ENCODE measurements at regions not wholly inside any gene's neighbourhood (a gene's known extent, or its start where the extent isn't known, plus 50 kb on each side); places are given as distances from the start of the nearest gene placed in this dataset.
"Not testable (repeated sequence)": the region's sequence is repeated elsewhere in the genome, so short reads cannot be mapped to it uniquely, and the experiment has no call there.

DNA sequence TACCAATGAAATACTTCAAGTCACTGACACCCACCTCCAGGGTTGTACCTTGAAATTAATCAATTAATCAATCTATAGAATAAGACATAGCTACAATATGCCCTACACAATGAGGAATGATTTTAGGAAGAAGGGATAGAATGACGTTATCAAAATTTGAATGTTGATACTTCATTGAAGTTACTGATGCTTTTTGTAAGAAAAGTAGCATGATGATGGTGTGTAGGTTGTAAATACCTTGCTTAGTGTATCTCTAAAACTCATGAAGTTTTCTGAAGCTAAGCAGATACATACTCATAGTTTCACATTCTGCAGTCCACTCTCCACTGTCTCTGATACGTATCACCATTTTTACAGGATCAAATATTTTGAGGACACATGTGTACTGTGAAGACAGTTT is 670.4 kb upstream of the GOT2 start:
- DNase-seq (ENCODE audit: low spot score) = no peak

DNA sequence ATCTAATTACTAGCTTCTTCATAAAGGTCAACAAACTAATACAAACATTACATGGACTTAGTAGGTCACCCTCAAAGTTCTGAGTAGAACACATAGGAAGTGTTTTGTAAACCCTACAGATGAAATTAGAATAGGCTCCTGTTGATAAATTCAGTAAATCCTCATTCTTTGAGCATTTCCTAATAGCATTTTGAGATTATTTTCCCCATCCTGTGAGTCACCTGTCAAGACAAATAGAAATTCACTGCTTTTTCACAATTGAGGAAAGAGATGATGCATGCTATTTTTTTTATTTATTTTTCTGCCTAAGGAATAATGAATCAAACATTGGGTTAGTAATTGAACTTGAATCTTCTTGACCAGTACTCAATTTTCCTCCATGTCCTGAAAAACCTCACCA is 666.7 kb upstream of the GOT2 start:
- no peak for DNase-seq (ENCODE audit: low spot score)

DNA sequence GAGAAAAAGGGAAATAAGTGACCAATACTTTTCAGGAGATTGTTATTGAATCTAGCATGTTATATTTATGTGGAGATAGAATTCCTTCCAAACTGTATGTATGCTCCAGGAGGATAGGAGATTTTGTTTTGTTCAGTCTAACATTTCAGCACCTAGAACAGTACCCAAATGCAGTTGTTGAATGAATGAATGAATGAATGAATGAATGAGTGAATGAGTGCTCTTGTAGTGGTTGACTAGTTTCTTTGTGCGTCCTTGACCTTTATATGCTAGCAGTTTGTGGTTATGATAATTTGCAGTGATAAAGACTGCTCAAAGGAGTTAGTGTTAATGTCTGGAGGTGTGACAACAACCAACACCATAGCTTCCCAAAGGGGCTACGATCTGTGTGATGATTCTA is 663.5 kb upstream of the GOT2 start:
- DNase-seq (ENCODE audit: low spot score) = no peak

DNA sequence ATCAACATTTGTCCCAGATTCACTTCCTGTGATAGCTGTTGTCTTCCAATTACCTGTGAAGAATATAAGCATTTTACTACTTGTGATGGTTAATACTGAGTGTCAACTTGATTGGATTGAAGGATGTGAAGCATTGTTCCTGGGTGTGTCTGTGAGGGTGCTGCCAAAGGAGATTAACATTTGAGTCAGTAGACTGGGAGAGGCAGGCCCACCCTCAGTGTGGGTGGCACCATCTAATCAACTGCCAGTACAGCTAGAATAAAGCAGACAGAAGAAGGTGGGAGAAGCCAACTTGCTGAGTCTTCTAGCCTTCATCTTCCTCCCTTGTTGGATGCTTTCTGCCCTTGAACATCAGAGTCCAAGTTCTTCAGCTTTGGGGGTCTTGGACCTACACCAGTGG is 660.4 kb upstream of the GOT2 start:
- no peak for DNase-seq (ENCODE audit: low spot score)

DNA sequence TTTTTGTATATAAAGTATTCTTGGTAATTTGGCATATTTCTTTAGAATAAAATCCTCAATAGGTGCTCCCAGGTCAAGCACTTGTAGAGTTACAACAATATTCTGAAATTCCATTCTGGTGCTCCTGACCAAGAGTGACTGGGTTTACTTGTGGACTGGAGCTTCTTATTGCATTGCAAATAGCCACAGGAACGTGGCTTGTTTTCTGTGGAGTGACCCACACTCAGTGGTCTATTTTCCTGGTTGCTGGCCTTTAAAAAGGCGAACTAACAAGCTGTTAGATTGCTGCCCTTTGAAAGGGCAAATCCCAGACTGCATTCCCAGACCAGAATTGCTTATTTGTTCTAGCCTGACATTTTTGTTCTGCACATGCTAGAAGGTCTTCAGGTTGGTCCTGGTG is 658.8 kb upstream of the GOT2 start:
- DNase-seq (ENCODE audit: low spot score) = no peak

DNA sequence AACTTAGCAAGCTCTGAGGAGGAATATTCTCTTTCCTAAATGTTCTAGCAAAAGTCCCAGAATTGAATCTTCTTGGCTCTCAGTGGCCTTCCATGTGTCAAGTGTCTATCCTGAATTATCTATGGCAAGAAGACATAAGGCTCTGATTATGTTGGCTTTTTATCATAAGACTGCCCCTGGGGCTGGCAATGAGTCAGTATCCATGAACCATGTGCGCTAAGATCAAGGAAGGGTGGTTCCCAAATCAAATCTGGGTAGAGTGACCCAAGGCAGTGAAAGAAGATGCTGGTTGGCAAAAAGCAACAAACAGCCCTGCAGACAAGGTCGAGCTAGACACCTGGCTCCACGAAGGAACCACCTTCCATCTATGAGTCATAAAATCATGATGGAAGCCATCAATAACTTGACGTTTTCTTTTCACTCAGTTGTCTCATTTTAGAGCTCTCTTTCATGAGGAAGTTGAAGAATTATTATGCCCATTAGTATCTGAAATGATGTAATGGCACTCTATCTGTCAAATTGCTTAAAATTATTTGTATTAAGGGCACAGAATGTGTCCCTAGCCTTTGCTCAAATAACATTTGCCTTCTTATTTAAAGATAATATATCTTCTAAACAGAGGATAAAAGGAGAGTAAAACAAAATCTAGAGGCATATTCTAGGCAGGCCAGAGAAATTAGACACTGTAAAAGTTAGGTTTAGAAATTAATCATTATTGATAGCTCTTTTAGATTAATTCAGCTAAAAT is 657.7 kb upstream of the GOT2 start:
- DNase-seq (ENCODE audit: low spot score) = no peak

DNA sequence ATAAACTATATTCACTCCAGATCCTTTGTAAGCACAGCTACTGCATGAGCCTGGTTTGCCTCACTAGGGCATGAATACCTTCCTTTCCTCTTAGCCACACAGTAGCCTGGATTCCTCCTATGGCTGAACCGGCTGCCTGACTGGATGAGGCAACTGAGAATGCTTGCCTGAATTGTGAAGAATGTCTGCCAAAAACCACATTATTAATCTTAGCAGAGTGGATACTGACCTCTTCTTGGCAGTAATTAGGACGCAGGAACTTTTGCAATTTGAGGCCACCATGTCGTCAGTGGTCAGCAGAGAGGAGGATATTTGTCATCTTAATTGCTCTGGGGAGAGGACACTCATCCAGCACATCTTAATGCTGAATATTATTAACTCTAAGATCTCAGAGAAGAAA is 651.8 kb upstream of the GOT2 start:
- no peak for DNase-seq (ENCODE audit: low spot score)

DNA sequence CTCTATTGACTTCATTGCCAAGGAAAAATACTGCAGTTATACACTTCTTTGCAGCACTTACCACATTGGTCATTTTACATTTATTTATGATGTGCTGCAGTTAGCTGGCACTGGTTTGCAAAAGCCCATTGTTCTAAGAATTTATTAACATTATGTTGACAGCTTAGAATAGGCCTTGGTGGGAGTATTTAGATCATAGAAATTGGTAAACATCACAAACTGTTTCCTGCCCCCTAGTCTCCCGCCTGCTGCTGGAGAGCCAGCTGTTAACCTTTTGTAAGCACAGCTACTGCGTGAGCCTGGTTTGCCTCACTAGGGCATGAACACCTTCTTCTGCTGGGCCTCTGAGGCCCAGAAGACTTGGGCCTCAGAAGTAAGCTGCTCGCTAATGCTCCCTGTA is 651.4 kb upstream of the GOT2 start:
- DNase-seq (ENCODE audit: low spot score) = no peak

DNA sequence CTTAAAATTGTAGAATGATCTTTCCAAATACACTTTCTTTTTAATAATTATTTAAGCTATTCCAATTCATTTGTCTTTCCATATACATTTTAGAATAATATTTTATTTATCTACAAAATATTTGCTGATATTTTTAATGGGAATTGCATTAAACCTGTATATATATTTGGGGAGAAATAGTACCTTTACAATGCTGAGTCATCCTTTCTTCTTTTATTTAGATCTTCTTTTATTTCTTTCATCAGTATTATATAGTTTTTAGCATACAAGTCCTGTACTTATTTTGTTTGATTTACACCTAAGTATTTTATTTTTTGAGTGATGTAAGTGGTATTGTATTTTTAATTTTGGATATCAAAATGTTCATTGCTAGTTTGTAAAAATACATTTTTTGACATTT is 639.5 kb upstream of the GOT2 start:
- DNase-seq (ENCODE audit: low spot score) = no peak

DNA sequence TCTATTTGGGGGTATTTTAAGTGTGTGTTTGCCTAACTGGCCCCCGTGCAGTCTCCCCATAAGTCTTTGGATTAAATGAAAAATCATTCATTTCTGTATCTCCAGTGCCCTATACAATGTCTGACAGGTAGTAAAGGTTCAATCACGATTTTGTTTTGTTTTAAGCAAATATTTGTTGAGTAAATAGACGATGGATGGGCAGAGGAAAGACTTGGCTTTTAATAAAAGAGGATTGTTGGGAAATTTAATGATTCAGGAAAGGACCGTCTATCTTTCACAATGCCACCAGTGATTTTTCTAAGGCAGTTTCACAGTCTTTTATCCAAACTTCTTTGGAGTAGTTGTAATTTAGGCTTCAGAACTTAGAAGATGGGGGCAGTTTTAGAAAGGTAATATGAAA is 636.6 kb upstream of the GOT2 start:
- no peak for DNase-seq (ENCODE audit: low spot score)

DNA sequence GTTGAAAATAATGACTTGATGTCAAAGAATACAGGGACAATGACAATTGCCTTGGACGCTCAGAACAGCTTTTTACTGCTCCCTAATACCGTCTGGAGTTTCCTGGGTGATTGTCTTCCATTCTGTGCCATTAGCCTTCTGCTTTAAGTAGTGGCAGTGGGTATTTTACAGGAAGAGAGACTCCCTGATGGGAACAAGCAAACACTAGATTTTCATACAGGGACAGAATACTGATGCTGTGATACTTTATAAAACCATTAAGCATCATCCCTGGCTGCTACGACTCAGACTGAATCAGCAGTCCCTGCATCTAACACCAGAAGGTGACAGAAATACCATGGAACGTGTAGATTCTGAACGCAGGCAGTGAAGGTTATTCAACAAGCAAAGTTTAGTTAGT is 635.4 kb upstream of the GOT2 start:
- no peak for DNase-seq (ENCODE audit: low spot score)

DNA sequence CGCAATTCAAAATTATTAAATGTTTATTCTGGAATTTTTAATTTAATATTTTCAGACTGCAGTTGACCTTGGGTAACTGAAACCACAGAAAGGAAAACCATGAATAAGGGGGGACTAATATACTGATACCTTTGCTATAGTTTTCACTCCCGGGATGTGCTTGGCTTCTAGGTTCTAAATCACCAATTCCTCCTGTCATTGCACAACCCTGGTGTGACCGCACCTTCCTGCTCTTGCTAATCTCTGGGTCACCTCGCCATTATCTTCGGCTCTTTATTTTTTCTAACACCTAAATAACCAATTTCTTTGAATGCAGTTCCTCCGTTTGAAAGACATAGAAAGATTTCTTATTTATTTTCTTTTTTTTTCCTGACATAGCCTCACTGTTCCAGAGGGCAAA is 634.5 kb upstream of the GOT2 start:
- no peak for DNase-seq (ENCODE audit: low spot score)

DNA sequence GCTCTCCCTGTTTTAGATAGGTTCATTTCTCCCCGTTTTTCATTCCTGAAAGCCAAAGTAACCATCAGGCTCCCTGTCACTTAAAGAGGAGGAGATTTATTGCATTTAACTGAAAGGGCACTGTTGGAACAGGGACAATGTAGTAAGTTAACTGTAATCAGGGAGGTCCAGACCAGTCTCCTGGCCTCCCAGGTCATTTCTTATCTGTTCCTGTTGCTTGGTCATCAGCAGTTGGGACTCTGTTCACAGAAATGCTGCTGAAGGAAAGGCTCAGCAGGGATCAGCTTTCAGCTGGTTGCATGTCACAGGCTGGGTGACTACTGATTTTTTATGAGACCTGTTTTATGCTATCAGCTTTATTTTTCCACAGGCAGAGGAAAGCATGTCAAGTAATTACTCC is 622.6 kb upstream of the GOT2 start:
- no peak for DNase-seq (ENCODE audit: low spot score)

DNA sequence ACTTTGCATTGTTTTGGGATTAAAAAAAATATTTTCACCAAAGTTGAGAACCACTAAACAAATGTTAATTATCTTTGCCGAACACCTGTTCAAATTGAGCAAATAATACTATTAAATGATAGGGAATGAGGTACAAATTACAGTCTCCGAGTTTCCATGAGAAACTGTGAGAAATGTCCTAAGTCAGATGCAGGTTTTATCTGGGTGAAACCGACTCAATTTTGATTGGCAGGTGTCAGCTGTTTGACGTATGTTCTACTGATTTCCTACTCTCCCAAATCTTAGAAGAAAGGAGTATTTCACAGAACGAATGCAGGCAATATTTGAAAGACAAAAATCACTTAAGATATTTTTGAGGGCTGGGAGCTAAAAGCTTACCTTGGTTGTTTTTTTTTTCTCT is 622.0 kb upstream of the GOT2 start:
- DNase-seq (ENCODE audit: low spot score) = no peak

DNA sequence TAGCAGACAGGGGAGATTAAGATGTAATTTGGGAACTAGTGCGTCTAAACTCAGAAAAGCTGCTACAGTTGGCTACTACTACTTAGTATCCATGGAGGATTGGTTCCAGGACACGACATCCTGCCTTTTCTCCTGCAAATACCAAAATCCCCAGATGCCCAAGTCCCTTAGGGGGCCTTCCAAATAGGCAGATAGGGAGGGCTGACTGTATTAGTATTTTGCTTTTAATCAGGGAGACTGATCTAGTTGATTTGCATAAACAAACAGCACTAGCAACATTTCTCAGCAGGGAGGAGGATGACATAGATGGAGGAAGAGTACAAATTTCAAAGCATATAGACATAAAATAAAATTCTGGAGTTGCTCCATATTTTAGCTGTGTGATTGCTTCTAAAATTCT is 621.6 kb upstream of the GOT2 start:
- DNase-seq (ENCODE audit: low spot score) = no peak

DNA sequence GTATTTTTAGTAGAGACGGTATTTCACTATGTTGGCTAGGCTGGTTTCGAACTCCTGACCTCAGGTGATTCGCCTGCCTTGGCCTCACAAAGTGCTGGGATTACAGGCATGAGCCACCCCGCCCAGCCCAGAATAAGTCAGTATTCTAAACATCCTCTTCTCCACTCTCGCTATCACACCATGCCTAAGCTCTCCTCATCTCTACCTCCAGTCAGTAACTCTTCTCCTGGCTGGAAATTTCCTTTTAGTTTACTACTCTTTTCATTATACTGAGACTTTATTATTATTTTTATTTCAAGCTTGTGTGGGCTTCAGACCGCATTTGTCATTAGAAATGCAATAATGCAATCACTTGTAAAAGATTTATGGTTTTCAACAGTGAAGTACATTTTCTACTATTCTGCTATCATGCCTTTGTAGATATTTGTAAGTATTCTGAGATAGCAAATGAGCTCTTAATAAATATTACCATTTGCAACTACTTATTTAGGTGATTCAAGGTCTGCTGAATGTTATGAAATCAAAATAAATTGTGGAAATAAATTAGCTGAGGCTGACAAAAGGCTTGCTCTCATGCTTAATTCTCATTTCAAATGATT is 617.3 kb upstream of the GOT2 start:
- no peak for DNase-seq (ENCODE audit: low spot score)

DNA sequence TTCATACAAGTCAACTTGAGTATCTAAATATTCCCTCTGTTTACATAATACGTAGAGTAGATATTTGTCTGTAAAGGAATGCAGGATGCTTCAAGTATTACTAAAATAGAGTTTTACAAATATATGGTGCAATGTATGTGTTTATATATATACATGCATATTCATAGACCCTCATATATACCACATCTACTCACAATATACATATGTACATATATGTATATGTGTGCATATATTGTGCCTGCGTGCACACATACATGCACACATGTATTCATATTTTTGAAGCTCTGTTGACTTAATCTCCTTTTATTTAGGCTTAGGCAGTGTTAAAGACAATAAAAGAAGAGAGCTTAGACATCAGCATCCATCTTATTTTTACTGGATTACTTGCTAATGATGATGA is 616.6 kb upstream of the GOT2 start:
- DNase-seq (ENCODE audit: low spot score) = no peak

DNA sequence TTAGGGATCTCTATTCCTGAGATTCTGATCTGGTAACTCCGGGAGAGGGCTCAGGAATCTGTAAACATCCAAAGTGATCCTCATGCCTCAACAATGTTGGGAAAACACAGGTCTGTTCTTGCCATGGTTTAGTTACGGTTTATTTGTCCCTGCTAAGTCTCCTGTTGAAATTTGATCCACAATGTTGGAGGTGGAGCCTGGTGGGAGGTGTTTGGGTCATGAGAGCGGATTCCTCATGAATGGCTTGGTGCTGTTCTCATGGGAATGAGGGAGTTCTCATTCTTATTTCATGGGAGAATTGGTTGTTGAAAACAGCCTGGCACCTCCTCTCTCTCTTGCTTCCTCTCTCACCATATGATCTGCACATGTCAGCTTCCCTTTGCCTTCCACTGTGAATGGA is 608.6 kb upstream of the GOT2 start:
- DNase-seq (ENCODE audit: low spot score) = no peak

DNA sequence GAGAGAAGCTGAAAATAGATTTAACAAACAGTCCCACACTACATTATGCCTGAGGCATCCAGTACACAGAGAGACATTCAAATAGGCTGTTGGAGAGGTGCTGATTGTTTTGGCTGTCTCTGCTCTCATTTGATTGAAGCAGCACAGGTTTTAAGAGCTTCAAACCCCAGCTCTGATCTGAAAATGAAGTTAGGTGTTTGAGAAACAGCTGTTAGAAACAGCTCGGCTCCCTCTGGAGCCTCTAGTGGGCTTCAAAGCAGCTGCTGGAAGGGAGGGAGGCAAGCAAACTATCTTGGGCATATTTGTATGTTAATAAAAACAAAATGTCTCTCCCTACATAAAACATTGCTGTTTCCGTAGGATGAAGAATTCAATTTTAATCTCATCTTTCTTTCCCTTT is 607.3 kb upstream of the GOT2 start:
- peak; percentile 3 for DNase-seq (ENCODE audit: low spot score)

DNA sequence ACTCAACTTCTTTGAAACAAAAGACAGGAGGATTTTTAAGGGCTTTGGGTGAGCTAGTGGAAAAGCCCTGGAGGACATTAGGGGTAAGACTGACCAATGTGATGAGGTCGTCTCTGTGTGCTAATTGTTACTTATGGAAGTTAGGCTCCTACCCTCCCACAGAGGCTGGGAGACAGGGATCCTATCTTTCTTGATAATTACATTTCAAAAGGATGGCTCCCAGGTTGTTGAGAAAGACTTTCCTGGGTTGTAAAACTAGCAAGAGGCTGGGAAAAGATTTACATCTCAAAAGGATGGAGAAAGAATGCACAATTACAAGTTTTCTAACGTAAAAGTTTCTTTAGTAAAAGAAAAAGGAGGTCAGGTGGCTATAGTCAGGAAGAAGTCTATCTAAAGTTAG is 605.8 kb upstream of the GOT2 start:
- no peak for DNase-seq (ENCODE audit: low spot score)

DNA sequence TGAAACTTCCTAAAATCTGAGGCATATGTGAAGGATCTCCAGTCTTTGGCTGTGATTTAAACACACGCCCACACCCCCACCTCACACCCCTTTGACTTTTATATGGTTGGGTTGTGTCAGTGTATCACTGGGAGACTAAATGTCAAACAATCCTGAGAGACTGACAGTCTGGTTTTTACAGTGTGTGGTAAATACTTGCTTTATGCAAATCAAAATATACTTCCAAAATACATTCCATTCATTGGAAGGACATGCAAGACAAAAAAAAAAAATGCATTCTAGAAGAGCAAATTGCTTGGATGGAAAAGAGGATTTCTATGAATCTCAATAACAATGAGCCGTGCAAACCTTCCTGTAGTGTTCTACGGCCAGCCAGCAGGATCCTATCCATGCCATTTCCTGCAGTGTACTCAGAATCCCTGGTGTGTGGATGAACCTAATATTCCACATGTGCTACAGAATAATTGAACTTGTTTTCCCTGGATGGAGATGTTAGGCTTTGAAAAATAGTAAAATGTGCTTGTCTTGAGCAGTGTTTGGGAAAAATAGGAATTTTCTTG is 602.1 kb upstream of the GOT2 start:
- DNase-seq (ENCODE audit: low spot score) = no peak

DNA sequence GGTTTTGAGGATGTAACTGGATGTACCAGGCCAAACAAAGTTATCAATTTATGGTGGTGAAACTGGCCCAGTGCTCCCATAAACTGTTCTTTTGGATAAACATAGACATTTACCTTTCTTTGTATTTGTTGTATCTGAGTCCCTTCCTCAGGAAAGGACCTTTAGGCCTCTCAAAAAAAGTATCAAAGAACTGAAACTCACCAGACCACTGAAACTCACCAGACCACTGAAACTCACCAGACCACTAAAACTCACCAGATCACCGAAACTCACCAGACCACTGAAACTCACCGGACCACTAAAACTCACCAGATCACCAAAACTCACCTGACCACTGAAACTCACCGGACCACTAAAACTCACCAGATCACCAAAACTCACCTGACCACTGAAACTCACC is 597.6 kb upstream of the GOT2 start:
- not testable (repeated sequence) for DNase-seq (ENCODE audit: low spot score)

DNA sequence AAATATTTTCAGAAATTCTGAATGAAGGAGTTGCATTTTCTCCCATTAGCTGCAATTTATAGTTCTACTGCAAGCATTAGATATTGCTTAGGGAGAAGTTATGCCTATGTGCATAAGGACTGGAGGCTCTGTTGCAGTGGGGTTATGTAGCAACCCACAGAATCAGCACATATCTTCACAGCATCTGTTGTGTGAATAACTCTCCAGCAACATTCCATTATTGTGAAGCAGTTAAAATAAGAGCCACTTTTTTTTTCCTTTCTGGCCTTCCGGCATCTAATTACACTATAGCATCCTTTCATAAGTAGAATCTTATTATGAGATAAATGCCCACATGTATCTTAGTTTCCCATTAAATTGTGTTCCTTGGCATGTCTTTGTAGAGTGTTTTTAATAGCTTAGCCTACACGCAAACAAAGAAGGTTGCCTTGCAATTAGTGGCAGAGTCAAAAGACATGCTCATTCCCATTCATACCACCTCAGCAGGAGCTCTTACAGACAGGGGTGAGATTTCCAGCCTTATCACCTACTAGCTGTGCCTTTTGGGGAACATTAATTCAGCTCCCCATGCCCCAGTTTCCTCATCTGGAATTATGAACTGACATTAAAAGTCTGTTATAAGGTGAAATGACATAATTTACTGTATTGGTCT is 596.0 kb upstream of the GOT2 start:
- DNase-seq (ENCODE audit: low spot score) = no peak

DNA sequence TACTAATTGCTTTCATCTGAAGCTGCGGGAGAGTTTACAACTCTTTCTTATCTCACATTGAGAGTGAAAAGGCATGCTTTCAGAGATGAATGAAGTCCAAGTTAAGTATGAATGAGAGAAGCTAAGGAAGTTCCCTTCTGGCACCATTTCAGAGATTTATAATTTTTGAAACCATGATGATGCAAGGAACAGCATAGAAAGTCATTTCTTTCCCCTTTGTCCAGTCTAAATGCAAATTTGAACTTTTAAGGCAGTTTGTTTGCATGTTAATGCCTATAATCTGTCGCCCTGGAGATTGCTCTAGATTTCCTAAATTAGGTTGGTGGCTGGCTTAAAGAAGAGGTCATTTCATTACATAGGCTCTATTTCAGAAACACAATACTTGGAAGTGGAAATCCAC is 594.8 kb upstream of the GOT2 start:
- DNase-seq (ENCODE audit: low spot score) = no peak

Measured in NAMALWA (cell line).